Osteocyte (in vitro differentiated cells): ENCODE measurements at regions not wholly inside any gene's neighbourhood (a gene's known extent, or its start where the extent isn't known, plus 50 kb on each side); places are given as distances from the start of the nearest gene placed in this dataset.

Experiments used
- DNase-seq: peaks from one replicate; pipeline ENCODE4 v3.0.0; 2021; ENCODE audit warnings: mixed read lengths; ENCODE audit not compliant: unreplicated experiment; ENCODE audit errors: extremely low spot score
- H3K27ac Mint-ChIP-seq: one replicate; pipeline ENCODE4 v1.8.0; 2021; ENCODE audit warnings: mild to moderate bottlenecking, mixed read lengths; ENCODE audit not compliant: unreplicated experiment
- H3K27me3 Mint-ChIP-seq: one replicate; pipeline ENCODE4 v1.8.0; 2021; ENCODE audit warnings: mixed read lengths; ENCODE audit not compliant: unreplicated experiment
- H3K36me3 Mint-ChIP-seq: one replicate; pipeline ENCODE4 v1.8.0; 2021; ENCODE audit warnings: mixed read lengths; ENCODE audit not compliant: unreplicated experiment
- H3K4me1 Mint-ChIP-seq: one replicate; pipeline ENCODE4 v1.8.0; 2021; ENCODE audit warnings: mixed read lengths; ENCODE audit not compliant: unreplicated experiment
- H3K4me3 Mint-ChIP-seq: one replicate; pipeline ENCODE4 v1.8.0; 2021; ENCODE audit warnings: mild to moderate bottlenecking, moderate library complexity, mixed read lengths; ENCODE audit not compliant: unreplicated experiment
- H3K9me3 Mint-ChIP-seq: one replicate; pipeline ENCODE4 v1.8.0; 2021; ENCODE audit warnings: mixed read lengths; ENCODE audit not compliant: unreplicated experiment
- CTCF ChIP-seq: fragments of 200-600 bp; sonication (generic); IDR thresholded peaks from 2 replicates; pipeline ENCODE4 v1.5.0; 2021; ENCODE audit warnings: antibody characterized with exemption, mild to moderate bottlenecking, moderate library complexity

- no peaks in the 10 kb centered on the region for H3K36me3 Mint-ChIP-seq
- no peak overlapping the region for H3K27ac Mint-ChIP-seq
- DNase-seq, result no peak
- no peak overlapping the region for H3K4me3 Mint-ChIP-seq
- H3K27me3 Mint-ChIP-seq, result no peaks in the 10 kb centered on the region
- no peaks in the 10 kb centered on the region for H3K9me3 Mint-ChIP-seq
- no peak for TF ChIP-seq CTCF
- H3K4me1 Mint-ChIP-seq, result no peaks in the 10 kb centered on the region
These were observed 120.9 kb upstream of the DLX2 start for GRCh38 chr2:172223601-172224054.

- H3K27ac Mint-ChIP-seq, result no peak overlapping the region
These were observed 123.1 kb upstream of the DLX2 start for GRCh38 chr2:172225786-172226185.

GRCh38 chr2:172226244-172227061 is 123.8 kb upstream of the DLX2 start:
- no peaks in the 10 kb centered on the region for H3K9me3 Mint-ChIP-seq
- no peak overlapping the region for H3K27ac Mint-ChIP-seq
- no peak for DNase-seq
- H3K4me1 Mint-ChIP-seq, result no peaks in the 10 kb centered on the region
- no peak overlapping the region for H3K4me3 Mint-ChIP-seq
- H3K36me3 Mint-ChIP-seq, result no peaks in the 10 kb centered on the region
- no peaks in the 10 kb centered on the region for H3K27me3 Mint-ChIP-seq
- no peak for TF ChIP-seq CTCF

More at GRCh38 chr2:172225786-172226185, 123.1 kb upstream of the DLX2 start:
- no peaks in the 10 kb centered on the region for H3K4me1 Mint-ChIP-seq
- H3K4me3 Mint-ChIP-seq, result no peak overlapping the region
- H3K27me3 Mint-ChIP-seq, result no peaks in the 10 kb centered on the region
- H3K36me3 Mint-ChIP-seq, result no peaks in the 10 kb centered on the region
- H3K9me3 Mint-ChIP-seq, result no peaks in the 10 kb centered on the region
- DNase-seq, result no peak
- no peak for TF ChIP-seq CTCF

GRCh38 chr2:172227719-172228118 is 125.0 kb upstream of the DLX2 start:
- Mint-ChIP-seq H3K9me3 (no peaks in the 10 kb centered on the region), H3K4me1 (peaks cover 10% of the 10 kb centered on the region), H3K4me3 (no peak overlapping the region), H3K27ac (no peak overlapping the region), H3K36me3 (no peaks in the 10 kb centered on the region), H3K27me3 (no peaks in the 10 kb centered on the region)
- no peak for TF ChIP-seq CTCF
- DNase-seq, result no peak

GRCh38 chr2:172228177-172228808 is 125.6 kb upstream of the DLX2 start:
- Mint-ChIP-seq H3K4me1 (peaks cover 12% of the 10 kb centered on the region), H3K27ac (no peak overlapping the region), H3K4me3 (no peak overlapping the region), H3K9me3 (no peaks in the 10 kb centered on the region), H3K27me3 (no peaks in the 10 kb centered on the region), H3K36me3 (no peaks in the 10 kb centered on the region)
- DNase-seq, result no peak
- no peak for TF ChIP-seq CTCF
